ENCODE measurements at regions not wholly inside any gene's neighbourhood (a gene's known extent, or its start where the extent isn't known, plus 50 kb on each side); places are given as distances from the start of the nearest gene placed in this dataset.

DNA sequence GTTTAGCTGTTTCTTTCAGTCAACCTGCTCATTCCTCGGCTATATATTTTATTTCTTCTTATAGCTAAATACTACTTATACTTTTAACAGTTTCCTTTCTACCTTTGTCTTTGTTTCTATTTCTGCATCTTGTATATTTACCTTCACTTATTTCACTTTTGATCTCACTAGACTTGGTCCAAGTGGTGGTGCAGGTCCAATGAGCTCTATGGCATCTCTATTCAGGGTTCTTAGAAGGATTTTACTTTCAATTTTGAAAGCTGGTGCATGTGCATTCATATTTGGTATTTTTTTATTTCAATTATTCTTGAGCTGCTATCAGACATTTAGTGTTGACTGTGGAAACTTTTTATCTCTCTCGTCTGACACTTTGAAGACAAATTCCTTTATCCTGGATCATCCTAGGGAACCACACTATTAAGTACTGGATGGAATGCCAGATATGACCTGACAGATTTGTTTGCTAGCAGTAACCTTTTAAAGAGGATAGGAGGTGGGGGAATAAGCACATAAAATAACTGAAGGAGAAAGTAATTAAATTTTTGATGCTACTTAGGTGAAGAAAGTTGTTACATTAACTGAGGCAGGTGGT, 123.1 kb upstream of the PJA2 start:
- no peak for DNase-seq (ENCODE audit: low read depth)

DNA sequence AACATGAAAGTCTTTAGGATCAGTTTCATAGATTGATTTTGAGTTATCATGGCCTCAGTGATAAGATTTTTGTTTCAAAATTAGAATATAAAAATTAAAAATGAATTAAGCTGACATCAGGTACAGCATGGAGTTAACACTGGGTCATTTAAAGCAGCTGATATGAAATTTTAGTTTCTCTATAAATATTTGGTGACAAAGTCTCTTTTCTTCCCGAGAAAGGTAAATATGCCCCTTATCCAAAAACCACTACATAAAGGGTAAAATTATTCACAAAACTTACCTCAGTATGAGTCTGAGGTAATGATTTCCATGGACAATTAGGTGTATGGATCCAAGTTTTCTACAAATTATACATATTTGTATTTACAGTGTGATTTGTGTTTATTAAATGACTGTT, 121.5 kb upstream of the PJA2 start:
- DNase-seq (ENCODE audit: low read depth), result no peak

DNA sequence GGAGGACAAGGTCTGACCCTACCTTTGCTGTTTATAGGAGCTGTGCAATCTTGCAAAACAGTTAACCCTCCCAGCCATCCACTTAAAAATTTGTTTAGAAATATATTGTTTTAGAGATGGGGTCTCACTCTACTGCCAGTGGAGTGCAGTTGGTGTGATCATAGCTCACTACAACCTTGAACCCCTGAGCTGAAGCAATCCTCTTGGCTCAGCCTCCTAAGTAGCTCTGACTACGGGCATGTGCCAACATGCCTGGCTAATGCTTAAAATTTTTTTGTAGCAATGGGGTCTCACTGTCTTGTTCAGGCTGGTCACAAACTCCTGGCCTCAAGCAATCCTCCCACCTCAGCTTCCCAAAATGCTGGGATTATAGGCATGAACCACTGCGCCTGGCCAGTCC, 120.2 kb upstream of the PJA2 start:
- no peak for DNase-seq (ENCODE audit: low read depth)

DNA sequence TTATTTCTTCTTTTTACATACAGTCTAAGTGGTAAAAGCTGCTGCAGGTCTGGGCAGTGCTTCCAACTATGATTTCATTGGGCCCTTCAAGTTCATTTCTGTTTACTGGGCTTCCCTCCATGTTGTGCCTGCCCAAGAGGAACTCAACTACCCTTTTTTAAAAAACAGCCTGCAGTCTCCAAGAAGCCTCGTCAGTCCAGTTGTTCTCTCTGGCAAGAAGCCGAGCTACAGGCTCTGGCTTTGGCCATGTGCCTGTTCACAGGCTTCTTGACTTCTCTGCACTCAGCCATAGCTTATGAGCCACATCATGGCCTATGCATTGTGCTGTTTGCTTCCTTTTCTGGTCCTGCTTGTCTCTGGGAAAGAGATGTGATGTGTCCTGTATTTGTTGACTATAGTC, 119.7 kb upstream of the PJA2 start:
- no peak for DNase-seq (ENCODE audit: low read depth)

DNA sequence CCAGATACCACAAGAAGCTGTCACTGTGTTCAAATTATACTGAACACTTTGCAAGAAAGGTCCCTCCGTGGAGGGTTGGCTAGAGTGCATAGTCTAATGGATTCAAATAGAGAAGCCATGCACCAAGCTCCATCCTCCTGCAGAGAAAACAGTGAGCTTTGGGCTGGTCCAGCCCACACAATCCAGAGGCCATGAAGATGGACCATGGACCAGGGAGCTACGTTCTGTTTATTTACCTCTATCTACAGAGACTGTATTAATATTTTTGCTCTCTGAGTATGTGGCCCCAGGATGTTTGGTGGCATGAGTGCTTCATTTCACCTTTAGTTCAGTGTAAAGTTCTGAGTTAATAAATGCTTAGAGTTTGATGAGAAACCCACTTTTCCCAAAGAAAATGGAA, 114.8 kb upstream of the PJA2 start:
- DNase-seq (ENCODE audit: low read depth), result no peak

DNA sequence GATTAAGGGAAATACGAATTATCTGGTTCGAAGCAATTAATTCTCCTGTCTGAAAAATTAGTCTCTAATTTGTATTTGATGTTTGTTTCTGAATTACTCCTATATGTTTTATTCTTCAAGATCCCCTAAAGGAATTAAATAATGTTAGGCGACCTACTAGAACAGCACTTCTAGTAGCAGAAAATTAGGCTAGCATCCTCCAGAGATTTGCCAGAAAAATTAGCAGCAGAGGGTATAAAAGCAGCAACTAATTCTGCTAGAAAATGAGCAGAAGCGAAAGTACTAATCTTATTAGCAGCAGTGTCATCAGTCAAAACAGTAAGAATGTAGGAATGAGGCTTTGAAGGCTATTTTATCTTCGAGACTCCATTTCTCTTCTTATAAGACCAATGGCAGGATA, 114.3 kb upstream of the PJA2 start:
- no peak for DNase-seq (ENCODE audit: low read depth)

DNA sequence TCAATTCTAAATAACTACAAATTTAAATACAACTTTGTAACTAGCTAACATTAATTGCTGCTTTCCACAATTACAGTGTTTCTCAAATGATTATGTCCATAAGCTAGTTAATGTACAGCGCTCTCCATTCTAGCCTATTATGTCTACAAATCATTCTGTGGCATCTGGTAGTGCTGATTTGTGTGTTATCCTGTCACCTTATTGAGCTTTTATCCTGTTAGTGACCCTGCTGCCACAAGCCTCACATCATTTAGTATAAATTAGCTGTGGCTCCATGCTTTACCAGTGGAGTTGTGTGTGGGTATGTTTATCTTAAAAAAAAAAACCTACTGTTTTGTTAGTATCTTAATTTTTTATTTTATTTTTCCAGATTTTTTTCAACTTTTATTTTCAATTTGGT, 112.6 kb upstream of the PJA2 start:
- no peak for DNase-seq (ENCODE audit: low read depth)

DNA sequence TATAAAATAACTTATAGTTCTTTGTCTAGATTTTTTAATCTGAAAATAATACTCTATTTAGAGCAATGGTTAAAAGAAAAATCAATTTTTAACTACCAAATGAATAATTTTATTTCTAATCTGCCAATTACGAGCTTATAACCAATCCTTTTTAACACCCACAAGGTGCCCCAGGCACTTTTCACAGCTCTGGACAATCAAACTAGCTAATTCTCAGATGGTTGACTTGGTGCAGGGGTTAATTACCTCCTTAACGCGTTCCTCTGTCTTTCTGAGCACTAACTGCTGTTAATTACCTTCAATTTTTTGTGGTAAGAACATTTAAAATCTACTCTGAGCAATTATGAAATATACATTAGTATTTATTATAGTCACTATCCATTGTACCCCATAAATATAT, 109.6 kb upstream of the PJA2 start:
- no peak for DNase-seq (ENCODE audit: low read depth)

DNA sequence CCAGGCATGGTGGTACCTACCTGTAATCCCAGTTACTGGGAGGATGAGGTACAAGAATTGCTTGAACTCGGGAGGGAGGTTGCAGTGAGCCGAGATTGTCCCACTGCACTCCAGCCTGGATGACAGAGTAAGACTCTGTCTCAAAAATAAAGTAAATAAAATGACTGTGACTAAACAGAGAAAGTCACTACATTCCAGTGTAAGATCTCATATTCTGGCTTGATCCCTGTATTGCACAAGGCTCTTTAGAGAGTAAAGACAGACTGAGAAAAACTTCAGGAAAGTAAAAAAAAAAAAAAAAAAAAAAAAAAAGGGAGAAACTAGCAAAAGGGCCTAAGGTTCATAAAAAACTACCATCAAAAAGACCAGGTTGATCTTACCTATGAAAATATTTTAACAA, 106.6 kb upstream of the PJA2 start:
- DNase-seq (ENCODE audit: low read depth), result no peak

DNA sequence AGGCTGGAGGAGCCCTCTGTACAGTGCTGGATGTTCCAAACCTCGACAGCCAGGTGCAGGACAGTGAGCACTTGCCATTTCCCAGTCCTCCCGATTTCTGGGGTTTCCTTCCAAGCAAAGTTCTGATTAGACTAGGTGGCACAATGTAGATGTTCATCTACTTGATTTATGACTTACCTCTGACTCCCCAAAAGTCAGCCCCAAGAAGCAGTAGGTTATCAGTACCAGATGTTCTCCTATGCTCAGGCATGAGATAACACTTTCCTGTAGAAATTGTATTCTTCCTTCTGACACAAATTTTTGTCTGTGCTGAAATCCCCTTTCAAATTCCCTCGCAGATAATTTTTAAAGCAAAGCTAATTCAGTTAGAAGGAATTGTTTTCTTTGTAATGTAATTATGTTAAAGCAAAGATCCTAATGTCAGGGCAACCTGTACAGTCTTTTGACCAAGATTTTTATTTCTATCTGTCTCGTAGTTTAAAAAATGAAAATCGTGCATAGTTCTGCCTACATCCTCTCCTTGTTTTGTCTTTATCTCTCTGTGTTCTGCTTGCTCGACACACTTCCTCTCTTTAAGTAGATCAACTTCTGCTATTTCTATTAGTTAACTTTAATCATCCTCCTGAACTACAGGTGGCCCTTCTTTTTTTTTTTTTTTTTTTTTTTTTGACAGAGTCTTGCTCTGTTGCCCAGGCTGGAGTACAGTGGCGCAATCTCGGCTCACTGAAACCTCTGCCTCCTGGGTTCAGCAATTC, 102.4 kb upstream of the PJA2 start:
- DNase-seq (ENCODE audit: low read depth), result no peak

DNA sequence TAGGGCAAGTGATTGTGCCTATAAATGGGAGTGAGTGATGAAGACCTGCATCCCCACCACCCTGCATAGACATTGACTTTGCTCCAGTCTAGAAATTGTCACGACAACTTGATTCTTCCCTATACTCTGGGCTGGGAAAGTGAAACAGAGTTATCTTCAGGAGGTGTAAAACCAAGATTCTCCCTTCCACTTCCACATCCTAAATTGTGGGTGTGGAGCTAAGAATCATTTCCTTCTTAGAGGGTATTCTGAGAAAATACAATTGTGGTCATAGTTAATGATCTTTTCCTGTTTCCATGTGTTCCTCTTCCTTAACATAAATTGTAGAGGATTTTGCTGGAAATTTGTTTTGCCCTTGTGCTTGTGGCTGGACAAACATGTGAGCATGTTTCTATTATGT, 96.8 kb upstream of the PJA2 start:
- no peak for DNase-seq (ENCODE audit: low read depth)

DNA sequence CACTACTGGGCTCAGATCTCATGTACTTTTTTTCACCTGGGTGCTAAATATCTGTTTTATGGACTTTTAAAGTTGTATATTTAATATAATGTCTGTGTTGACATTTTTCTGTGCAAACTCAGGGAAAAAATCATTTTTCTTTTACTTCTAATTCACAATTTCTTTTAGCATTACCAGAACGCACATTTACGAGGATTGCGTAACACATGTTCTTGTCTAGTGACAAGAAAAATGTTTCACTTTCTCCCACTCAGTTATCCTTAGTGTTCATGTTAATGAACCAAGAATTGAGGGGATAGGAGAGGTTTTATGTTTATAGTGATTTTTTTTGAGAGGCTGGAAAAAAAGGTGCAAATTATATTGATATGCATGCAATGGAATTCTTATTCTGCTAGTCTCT, 86.3 kb upstream of the PJA2 start:
- no peak for DNase-seq (ENCODE audit: low read depth)

DNA sequence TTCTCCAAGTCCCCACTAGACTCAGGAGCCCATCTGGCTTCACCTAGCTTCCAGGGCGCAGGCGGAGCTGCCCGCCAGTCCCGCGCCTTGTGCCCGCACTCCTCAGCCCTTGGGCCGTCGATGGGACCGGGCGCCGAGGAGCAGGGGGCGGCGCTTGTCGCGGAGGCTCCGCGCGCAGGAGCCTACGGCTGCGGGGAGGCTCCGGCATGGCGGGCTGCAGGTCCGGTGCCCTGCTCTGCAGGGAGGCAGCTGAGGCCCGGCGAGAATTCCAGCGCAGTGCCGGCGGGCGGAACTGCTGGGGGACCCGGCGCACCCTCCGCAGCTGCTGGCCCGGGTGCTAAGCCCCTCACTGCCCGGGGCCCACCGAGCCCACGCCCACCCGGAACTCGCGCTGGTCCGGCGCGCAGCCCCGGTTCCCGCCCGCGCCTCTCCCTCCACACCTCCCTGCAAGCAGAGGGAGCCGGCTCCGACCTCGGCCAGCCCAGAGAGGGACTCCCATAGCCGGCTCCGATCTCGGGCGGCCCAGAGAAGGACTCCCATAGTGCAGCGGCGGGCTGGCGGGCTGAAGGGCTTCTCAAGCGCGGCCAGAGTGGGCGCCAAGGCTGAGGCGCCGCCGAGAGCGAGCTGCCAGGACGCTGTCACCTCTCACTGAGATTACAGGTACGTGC, 78.1 kb upstream of the PJA2 start:
- DNase-seq (ENCODE audit: low read depth), result no peak

DNA sequence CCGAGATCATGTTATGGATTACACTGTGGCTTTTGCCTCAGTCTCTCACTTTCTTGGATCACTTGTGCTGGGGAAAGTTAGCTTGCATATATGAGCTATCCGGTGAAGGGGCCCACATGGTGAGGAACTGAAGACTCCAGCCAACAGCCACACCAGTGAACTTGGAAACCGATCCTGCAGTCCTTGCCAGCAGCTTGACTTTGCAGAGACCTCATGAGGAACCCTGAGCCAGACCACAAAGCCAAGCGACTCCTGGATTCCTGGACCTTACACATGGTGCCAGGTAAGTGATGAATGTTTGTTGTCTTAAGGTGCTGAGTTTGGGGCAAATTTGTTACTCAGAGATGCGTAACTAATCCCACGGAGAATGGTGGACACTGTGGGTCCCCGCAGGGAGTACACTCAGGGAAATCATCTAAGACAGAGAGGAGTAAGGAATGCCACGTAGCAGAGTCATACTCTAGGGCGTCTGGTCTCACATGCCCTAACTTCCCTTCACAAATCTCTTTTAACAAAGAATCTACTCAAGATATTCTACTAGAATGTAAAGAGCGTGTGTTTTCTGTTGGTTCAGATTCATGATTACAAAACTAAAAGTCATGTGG, 76.5 kb upstream of the PJA2 start:
- no peak for DNase-seq (ENCODE audit: low read depth)

DNA sequence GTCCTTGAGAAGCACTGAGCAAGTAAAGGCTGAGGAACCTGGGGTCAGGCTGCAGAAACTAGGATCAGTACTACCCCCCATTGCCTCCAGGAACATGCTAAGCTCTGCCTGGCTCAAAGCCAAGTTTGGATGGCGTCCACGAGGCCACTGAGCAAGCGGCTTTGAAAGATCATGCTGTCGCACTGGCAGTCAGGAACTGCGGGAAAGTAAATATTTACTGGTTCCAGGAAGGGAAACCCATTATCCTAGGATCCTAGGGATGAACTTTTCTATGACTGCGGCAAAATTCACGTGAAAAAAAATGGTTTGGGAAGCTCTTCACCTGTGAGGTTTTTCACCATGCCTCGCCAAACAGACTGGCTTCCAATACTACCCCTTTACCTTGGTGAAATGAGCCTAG, 75.3 kb upstream of the PJA2 start:
- DNase-seq (ENCODE audit: low read depth), result no peak

DNA sequence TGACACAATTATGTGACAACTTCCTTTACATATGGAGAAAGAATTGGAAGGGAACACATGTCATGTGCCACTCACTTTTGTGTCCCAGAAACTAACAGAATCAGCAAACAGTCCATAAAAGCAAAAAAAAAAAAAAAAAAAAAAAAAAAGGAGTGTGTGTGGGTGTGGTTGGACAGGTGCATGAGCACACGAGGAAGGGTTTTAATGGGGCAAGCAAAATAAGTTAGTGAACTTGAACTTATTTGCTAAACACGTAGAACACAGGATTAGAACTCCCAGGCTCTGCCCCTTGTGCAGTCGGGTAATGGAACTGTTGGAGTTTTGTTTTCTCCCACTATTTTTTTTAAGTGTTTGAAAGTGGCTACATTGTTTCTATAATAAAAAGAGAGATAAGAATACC, 74.8 kb upstream of the PJA2 start:
- no peak for DNase-seq (ENCODE audit: low read depth)

DNA sequence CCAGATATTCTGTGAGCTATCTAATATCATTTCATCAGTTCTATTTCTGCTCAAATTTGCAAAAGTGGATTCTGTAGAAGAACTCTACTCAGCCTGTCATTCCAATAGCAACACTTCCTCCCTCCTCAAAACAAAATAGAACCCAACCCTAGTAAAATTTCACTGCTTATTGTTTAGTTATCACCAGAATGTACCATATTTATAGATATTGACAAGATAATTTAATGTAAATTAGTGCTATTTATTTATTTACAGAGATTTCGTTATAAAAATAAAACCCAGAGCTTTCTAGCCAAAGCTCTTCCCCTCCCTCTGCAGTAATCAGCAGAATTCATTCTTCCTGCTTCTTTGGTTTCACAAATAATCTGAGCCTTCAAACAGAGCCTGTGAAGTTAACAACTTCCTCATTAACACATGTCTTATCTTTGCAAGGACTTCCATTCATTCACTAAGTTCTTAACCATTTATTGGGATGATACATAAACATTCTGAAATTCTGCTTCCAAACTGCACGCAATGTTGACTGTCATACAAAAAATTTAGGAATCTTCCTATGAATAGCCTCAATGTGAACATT, 73.7 kb upstream of the PJA2 start:
- DNase-seq (ENCODE audit: low read depth), result no peak

DNA sequence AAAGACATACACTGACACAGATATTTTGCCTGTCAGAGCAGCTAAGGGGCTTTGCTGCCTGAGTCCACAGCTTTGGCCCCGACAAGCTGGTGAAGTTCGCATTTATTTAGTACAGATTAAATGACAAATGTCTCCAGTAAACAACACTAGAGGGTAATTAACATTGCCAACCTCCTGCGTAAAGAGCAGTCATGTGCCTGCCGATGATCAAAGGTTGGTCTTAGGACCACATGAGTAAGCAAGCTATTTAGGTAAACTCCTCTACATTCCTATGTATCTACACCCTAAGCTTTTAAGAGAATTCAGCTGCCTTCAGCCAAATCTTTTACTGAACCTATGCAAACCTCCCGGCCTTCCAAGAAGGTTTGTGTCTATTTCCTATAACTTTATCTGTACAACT, 73.0 kb upstream of the PJA2 start:
- no peak for DNase-seq (ENCODE audit: low read depth)

DNA sequence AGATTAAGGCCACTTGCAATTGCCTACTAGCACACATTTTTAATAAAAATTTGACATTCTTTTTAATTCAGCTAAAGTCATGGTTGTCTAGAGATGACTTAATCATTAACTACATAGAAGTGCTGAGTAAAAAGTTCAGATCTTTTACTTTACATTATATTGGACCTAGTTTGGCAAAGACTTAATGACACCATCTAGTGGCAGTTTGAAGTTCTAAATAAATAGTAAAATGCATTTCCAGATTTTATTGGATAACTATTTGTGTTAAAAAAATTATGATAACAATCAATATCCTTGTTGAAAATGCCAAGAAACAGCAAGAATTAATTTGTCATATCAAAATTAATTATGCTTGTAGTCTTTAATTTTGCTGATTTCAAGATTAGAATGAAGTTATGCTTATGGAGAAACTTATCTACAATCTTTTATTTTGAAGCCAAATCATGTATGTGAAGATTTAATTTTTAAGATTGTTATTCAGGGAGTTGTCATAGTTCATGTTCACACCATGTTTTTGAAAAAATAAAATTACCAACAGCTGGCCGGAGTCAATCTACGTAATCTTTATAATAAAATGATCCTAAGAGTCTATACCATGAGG, 69.6 kb upstream of the PJA2 start:
- DNase-seq (ENCODE audit: low read depth), result no peak

DNA sequence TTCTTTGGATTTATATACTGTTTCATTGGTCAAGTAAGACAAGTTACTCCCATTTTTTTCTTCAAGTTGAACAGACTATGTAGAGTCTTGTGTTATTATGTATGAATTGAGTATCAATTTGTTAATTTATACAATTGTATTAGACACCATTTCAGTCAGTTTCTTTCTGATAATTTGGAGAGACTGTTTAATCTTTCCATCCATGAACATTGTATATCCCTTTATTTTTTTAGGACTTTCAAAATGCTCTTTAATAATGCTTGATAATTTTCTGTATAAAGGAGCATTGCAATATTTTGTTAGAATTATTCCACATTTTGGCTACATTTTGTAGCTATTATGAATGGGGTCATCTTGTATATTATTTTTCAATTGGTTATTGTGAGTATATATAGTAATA, 69.1 kb upstream of the PJA2 start:
- DNase-seq (ENCODE audit: low read depth), result no peak

DNA sequence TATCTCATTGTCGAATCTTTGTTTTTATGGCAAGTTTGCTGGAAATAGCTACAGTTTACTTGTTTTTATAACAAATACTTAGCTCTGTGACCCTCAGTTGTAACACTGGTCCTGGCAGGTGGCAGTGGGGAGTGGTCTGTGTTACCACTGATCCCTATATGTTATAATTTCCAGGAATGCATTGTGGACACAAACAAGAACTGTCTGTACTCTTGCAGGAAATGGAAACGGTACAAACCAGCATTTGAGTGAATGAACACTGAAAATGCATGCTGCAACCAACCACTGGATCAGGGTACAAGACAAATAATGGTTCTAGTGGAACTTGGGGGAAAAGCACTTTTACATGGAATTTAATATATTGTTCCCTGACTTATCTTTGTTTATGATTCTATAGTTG, 66.5 kb upstream of the PJA2 start:
- no peak for DNase-seq (ENCODE audit: low read depth)

DNA sequence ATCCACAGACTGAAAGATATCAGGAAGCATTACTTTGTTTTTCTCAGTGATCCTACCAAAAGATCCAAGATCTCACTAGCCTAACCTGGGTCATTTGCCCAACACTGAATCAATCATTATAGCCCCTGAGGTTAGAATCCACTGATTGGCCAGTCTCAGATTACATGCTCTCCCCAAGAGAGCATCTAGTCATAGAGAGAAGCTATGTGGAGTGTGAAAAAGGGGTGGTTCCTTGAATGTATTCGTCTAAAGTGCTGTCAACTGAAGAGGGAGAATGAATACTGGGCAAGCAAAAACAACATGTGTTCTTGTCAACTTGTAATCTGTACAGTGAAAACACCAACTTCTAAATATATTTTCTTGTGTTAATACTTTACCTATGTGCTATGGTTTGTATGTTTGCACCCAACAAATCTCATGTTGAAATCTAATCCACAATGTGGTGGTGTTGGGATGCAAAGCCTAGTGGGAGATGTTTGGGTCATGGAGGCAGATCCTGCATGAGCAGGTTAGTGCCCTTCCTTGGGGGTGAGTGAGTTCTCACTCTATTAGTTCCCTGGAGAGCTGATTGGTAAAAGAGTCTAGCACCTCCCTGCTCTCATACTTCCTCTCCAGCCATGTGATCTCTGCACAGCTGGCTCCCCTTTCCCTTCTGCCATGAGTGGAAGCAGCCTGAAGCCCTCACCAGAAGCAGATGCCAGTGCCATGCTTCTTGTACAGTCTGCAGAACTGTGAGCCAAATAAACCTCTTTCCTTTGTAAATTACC, 60.3 kb upstream of the PJA2 start:
- DNase-seq (ENCODE audit: low read depth), result no peak

Measured in stimulated activated CD8-positive, alpha-beta memory T cell treated with anti-CD3 and anti-CD28 coated beads, Interleukin-15, amount 100 ng/mL, for 1 hour (primary cell).